Neural cell (in vitro differentiated cells): ENCODE measurements at regions not wholly inside any gene's neighbourhood (a gene's known extent, or its start where the extent isn't known, plus 50 kb on each side); places are given as distances from the start of the nearest gene placed in this dataset.
"Not testable (repeated sequence)": the region's sequence is repeated elsewhere in the genome, so short reads cannot be mapped to it uniquely, and the experiment has no call there.

ENCODE experiments used
- H2AFZ ChIP-seq: fragments of 200-600, 300-800 bp; sonication (generic), shearing (Covaris generic); 2 replicates; pipeline ENCODE4 v1.6.0; 2014; ENCODE audit warnings: low read depth, mild to moderate bottlenecking, antibody characterized with exemption, low read length, moderate library complexity
- H3F3A ChIP-seq: fragments of 200-600 bp; shearing (Covaris generic); 2 replicates; pipeline ENCODE4 v1.6.1; 2016; ENCODE audit warnings: mild to moderate bottlenecking, moderate library complexity, mixed read lengths, antibody characterized with exemption, low read length; ENCODE audit not compliant: insufficient read depth, poor library complexity, severe bottlenecking
- H3K27ac ChIP-seq: fragments of 200-600, 300-800 bp; sonication (generic), shearing (Covaris generic); 2 replicates; pipeline ENCODE4 v1.5.1; 2014; ENCODE audit warnings: mild to moderate bottlenecking, low read length, moderate library complexity
- H3K27me3 ChIP-seq: fragments of 300-800, 200-600 bp; sonication (generic), shearing (Covaris generic); 2 replicates; pipeline ENCODE4 v1.6.0; 2014; ENCODE audit warnings: mild to moderate bottlenecking, low read depth, low read length, moderate library complexity; ENCODE audit not compliant: insufficient read depth
- H3K36me3 ChIP-seq: fragments of 300-800, 200-600 bp; sonication (generic), shearing (Covaris generic); 2 replicates; pipeline ENCODE4 v1.5.1; 2014; ENCODE audit warnings: mild to moderate bottlenecking, antibody characterized with exemption, low read length, moderate library complexity; ENCODE audit not compliant: insufficient read depth
- H3K4me2 ChIP-seq: fragments of 300-800, 200-600 bp; sonication (generic), shearing (Covaris generic); 2 replicates; pipeline ENCODE4 v1.6.0; 2014; ENCODE audit warnings: mild to moderate bottlenecking, low read length
- H3K4me3 ChIP-seq: fragments of 300-800, 200-600 bp; sonication (generic), shearing (Covaris generic); 2 replicates; pipeline ENCODE4 v1.5.1; 2014; ENCODE audit warnings: mild to moderate bottlenecking, low read length, moderate library complexity
- H3K79me2 ChIP-seq: fragments of 200-600 bp; shearing (Covaris generic); replicated peaks from 2 replicates; pipeline ENCODE4 v1.6.0; 2014; ENCODE audit warnings: mild to moderate bottlenecking, low read length, moderate library complexity; ENCODE audit not compliant: insufficient read depth
- H3K9ac ChIP-seq: fragments of 300-800, 200-600 bp; sonication (generic), shearing (Covaris generic); 2 replicates; pipeline ENCODE4 v1.6.1; 2016; ENCODE audit warnings: mild to moderate bottlenecking, low read length, mixed read lengths
- H3K9me2 ChIP-seq: fragments of 200-600 bp; shearing (Covaris generic); 2 replicates; pipeline ENCODE4 v1.6.1; 2016; ENCODE audit warnings: mild to moderate bottlenecking, low read length, mixed read lengths; ENCODE audit not compliant: insufficient read depth
- H3K9me3 ChIP-seq: fragments of 200-600, 300-800 bp; sonication (generic), shearing (Covaris generic); 2 replicates; pipeline ENCODE4 v1.6.1; 2016; ENCODE audit warnings: mild to moderate bottlenecking, mixed run types, low read length, moderate library complexity, mixed read lengths
- H4K20me1 ChIP-seq: fragments of 200-600 bp; shearing (Covaris generic); 2 replicates; pipeline ENCODE4 v1.6.1; 2016; ENCODE audit warnings: mild to moderate bottlenecking, mixed run types; ENCODE audit not compliant: insufficient read depth
- CTCF ChIP-seq: fragments of 450-650 bp; IDR thresholded peaks from 2 replicates; pipeline ENCODE4 v1.5.1; 2014; ENCODE audit warnings: antibody characterized with exemption, mild to moderate bottlenecking, moderate library complexity; ENCODE audit not compliant: poor library complexity, severe bottlenecking
- EP300 ChIP-seq: fragments of 450-650 bp; conservative IDR thresholded peaks from 2 replicates; pipeline ENCODE4 v1.6.1; 2014; ENCODE audit warnings: antibody characterized with exemption, mild to moderate bottlenecking, moderate library complexity; ENCODE audit not compliant: poor library complexity, severe bottlenecking
- EZH2 ChIP-seq: fragments of 200-600, 300-800 bp; shearing (Covaris generic), sonication (generic); IDR thresholded peaks from 2 replicates; pipeline ENCODE4 v1.6.1; 2014; ENCODE audit warnings: antibody characterized with exemption, low read length, borderline replicate concordance, mild to moderate bottlenecking; ENCODE audit not compliant: insufficient read depth, poor library complexity, severe bottlenecking
- MXI1 ChIP-seq: fragments of 450-650 bp; conservative IDR thresholded peaks from 2 replicates; pipeline ENCODE4 v1.6.1; 2014; ENCODE audit warnings: antibody characterized with exemption, mild to moderate bottlenecking; ENCODE audit not compliant: poor library complexity, severe bottlenecking
- POLR2AphosphoS5 ChIP-seq: IDR thresholded peaks from 2 replicates; pipeline ENCODE4 v1.6.1; 2012
- RAD21 ChIP-seq: fragments of 450-650 bp; conservative IDR thresholded peaks from 2 replicates; pipeline ENCODE4 v1.6.1; 2014; ENCODE audit warnings: antibody characterized with exemption, mild to moderate bottlenecking, moderate library complexity
- SMC3 ChIP-seq: fragments of 450-650 bp; conservative IDR thresholded peaks from 2 replicates; pipeline ENCODE4 v1.6.1; 2014; ENCODE audit warnings: antibody characterized with exemption, mild to moderate bottlenecking, moderate library complexity; ENCODE audit not compliant: poor library complexity
- TAF1 ChIP-seq: IDR thresholded peaks from 2 replicates; pipeline ENCODE4 v1.6.1; 2012; ENCODE audit warnings: low read depth
- TF ChIP-seq, protein P1 (sequence below): IDR thresholded peaks from 2 replicates; pipeline ENCODE4 v1.6.1; 2012; ENCODE audit warnings: borderline replicate concordance

DNA sequence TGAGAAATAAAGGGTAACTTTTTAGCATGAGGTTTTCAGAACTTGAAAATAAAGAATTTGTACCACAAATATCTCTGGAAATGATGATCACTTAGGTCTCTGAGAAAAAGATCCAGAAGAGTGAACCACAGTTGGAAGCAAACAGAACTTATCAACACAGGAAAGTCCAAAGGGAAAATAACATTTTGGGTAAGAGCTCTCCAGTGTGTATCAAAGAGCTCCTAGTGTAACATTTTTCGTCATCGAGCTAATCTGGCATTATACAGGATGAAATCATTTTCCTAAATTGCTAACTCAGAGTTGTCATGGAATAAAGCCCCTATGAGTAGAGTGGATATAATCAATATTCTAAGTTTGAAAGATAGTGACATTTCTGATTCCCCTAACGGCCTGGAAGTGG, 104.0 kb downstream of the LMO4 start:
- Histone ChIP-seq H3K27me3 (no peaks in the 10 kb centered on the region), H3K9ac (no peak overlapping the region), H3F3A (no peaks in the 10 kb centered on the region), H3K4me3 (no peak overlapping the region), H3K9me2 (no peaks in the 10 kb centered on the region), H3K79me2 (no peaks in the 10 kb centered on the region), H3K4me2 (no peak overlapping the region), H3K36me3 (no peaks in the 10 kb centered on the region), H2AFZ (no peak overlapping the region), H4K20me1 (no peaks in the 10 kb centered on the region), H3K27ac (no peak overlapping the region), H3K9me3 (no peaks in the 10 kb centered on the region)
- TF ChIP-seq CTCF (no peak), POLR2AphosphoS5 (no peak), RAD21 (no peak), EP300 (no peak), EZH2 (no peak), MXI1 (no peak), TAF1 (no peak), SMC3 (no peak)
- TF ChIP-seq, protein P1, sequence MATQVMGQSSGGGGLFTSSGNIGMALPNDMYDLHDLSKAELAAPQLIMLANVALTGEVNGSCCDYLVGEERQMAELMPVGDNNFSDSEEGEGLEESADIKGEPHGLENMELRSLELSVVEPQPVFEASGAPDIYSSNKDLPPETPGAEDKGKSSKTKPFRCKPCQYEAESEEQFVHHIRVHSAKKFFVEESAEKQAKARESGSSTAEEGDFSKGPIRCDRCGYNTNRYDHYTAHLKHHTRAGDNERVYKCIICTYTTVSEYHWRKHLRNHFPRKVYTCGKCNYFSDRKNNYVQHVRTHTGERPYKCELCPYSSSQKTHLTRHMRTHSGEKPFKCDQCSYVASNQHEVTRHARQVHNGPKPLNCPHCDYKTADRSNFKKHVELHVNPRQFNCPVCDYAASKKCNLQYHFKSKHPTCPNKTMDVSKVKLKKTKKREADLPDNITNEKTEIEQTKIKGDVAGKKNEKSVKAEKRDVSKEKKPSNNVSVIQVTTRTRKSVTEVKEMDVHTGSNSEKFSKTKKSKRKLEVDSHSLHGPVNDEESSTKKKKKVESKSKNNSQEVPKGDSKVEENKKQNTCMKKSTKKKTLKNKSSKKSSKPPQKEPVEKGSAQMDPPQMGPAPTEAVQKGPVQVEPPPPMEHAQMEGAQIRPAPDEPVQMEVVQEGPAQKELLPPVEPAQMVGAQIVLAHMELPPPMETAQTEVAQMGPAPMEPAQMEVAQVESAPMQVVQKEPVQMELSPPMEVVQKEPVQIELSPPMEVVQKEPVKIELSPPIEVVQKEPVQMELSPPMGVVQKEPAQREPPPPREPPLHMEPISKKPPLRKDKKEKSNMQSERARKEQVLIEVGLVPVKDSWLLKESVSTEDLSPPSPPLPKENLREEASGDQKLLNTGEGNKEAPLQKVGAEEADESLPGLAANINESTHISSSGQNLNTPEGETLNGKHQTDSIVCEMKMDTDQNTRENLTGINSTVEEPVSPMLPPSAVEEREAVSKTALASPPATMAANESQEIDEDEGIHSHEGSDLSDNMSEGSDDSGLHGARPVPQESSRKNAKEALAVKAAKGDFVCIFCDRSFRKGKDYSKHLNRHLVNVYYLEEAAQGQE: no peak

- not testable (repeated sequence) for H3K9me3 ChIP-seq, H3F3A ChIP-seq, H3K9ac ChIP-seq, H3K36me3 ChIP-seq, H3K9me2 ChIP-seq, H3K27me3 ChIP-seq, H3K27ac ChIP-seq, H3K79me2 ChIP-seq, H2AFZ ChIP-seq, H3K4me3 ChIP-seq, H3K4me2 ChIP-seq, H4K20me1 ChIP-seq
These were observed 104.4 kb downstream of the LMO4 start for GRCh38 chr1:87433101-87433500.

GRCh38 chr1:87435484-87435883, 106.8 kb downstream of the LMO4 start:
- Histone ChIP-seq H3F3A (no peaks in the 10 kb centered on the region), H3K9me3 (no peaks in the 10 kb centered on the region), H3K36me3 (no peaks in the 10 kb centered on the region), H3K9me2 (no peaks in the 10 kb centered on the region), H3K27me3 (no peaks in the 10 kb centered on the region), H3K79me2 (no peaks in the 10 kb centered on the region), H3K4me3 (no peak overlapping the region), H3K4me2 (no peak overlapping the region), H3K9ac (no peak overlapping the region), H4K20me1 (no peaks in the 10 kb centered on the region), H2AFZ (no peak overlapping the region), H3K27ac (no peak overlapping the region)
- no peak for TF ChIP-seq MXI1

DNA sequence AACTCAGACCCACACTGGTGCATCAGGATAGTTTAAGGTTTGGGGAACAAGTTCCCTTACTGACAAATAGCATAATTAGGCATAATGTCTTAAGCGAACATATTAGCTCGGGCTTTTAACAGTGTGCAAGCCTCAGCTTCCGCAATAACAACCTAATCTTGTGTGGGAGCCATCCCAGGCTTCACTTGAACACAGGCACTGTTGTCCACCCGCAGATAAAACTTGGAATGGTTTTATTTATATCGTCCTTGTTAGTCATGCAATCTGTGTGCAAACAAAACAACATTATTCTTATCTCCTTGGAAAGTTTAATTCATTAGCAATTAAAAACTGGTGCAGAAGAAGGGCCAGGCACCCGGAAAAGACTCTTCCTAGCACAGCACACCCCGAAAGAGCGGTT, 107.4 kb downstream of the LMO4 start:
- H3K9me2 ChIP-seq, H3K79me2 ChIP-seq, H3K9me3 ChIP-seq, H3F3A ChIP-seq, H3K36me3 ChIP-seq, H3K4me3 ChIP-seq, H2AFZ ChIP-seq, H3K4me2 ChIP-seq, H3K27ac ChIP-seq, H3K27me3 ChIP-seq, H4K20me1 ChIP-seq, H3K9ac ChIP-seq: not testable (repeated sequence)
